Activated CD8-positive, alpha-beta memory T cell treated with anti-CD3 and anti-CD28 coated beads for 36 hours (primary cell): ENCODE measurements at regions not wholly inside any gene's neighbourhood (a gene's known extent, or its start where the extent isn't known, plus 50 kb on each side); places are given as distances from the start of the nearest gene placed in this dataset.

Experiments
- CTCF ChIA-PET: fragments of 350-600 bp; sonication (Branson Sonifier 250); formaldehyde crosslinking; loops from one replicate; lab custom pipeline; 2021; ENCODE audit warnings: antibody characterized with exemption; lab: Charles Lee
- POLR2A ChIA-PET: fragments of 350-600 bp; sonication (Branson Sonifier 250); formaldehyde crosslinking; loops from one replicate; lab custom pipeline; 2021; ENCODE audit warnings: antibody characterized with exemption; lab: Charles Lee

DNA sequence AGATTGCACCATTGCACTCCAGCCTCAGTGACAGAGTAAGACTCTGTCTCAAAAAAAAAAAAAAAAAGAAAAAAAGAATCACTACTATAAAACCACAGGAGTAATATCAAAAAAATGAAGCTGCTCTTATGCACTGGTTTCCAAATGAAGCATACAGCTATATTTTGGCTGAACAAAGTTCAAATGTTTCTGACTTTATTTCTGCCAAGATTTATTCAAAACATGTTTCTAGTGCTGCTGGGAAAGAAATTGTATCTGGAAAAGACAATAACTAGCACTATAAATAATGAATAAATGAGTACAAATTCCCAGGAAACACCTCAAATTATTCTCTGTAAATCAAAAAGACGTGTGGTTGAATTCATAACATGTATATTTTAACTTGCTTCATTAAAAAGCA lies 102.5 kb upstream of the MME start:
- ChIA-PET CTCF (no interaction called here), POLR2A (no interaction called here)

DNA sequence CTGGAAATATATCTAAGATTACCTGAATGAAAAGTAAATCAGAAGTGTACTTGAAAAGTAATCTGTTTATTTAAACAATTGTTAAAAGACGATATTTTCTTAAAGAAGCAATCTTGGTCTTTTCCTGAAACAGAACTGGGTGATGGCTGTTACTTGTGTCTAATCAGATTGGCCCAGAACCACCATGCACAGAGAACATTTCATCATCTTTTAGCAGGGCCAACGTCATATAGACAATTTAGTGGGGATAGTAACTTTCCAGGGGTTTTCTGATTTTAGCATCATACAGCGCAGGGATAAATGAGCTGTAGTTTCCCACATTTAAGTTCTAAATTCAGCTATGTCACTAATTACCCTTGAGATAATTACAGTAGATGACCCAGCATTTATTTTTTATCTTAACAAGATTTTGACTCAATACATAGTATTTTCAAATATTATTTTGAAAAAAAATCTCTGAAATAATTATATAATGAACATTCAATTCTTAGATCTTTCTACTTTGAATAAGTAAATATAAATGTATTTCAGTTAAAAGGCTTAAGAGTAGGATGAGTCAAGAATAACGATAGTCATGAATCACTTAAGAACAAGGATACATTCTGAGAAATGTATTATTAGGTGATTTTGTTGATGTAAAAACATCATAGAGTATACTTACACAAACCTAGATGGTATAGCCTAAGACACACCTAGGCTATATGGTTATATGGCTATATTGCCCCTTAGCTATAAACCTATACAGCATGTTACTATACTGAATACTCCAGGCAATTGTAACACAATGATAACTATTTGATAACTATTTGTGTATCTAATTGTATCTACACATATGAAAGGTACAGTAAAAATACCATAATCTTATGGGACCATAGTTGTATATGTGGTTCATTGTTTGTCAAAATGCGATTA lies 103.8 kb upstream of the MME start:
- CTCF ChIA-PET = no interaction called here

DNA sequence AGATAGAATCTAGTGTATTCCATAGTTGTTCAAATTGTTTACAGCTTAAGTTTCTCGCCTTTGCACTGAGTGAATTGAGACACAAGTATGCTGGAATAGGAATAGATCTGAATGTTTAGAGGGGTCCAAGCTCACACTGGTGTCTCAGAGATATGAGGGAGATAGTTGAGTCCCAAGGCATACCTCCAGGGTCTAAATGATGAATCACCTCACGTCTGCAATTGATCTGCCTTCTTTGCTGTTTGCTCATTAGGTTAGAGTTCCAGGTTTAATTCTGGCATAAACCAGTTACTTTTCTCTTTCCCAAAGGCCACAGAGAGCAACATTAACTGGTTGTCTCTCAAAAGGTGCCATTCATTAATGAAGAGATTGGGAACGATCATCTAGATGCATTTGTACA lies 106.3 kb upstream of the MME start:
- ChIA-PET POLR2A (no interaction called here), CTCF (no interaction called here)

More for the DNA sequence above, 103.8 kb upstream of the MME start:
- POLR2A ChIA-PET = no interaction called here

DNA sequence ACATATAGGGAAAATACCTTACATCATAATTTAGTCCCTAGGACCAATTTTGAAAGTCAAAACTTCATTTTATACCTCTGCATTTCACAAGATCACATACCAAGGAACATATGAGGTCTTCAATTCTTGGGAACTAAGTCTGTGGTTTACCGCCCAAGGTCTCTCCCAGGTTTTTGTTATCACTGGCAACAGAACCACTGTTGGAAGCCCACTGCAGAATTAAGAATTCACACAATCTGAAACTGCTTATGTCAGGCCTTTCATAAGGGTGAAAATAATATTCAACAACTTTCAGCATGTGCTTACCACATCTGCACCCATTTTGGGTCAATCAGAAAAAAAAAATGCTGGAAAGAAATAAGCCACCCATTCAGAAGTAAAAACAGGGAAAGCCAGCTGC lies 107.2 kb upstream of the MME start:
- ChIA-PET CTCF (no interaction called here), POLR2A (no interaction called here)

DNA sequence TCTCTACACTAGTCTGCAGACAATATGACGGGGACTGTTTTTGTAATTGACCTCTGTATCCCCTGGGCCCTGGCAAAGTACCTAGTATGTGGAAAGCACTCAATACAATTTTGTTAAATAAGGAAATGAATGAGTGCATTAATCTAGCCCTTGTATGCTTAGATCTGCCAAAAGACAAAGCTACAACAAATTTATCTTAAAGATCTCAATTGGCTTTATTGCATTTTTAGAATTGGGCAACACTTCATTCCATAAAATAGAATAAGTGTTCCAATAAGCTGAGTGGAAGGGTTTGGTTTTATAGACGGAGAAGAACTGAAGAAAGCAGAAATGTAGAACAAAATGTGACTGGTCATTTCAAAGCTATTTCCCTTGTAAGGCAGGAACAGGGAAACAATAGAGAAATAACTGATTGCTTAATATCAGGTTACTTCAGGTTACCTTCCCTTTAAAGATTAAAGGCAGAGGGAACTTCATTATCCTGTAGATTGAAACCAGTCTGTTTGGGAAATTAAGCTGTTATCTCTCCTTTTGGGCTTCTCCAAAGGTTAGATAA lies 108.3 kb upstream of the MME start:
- ChIA-PET POLR2A (no interaction called here), CTCF (no interaction called here)

DNA sequence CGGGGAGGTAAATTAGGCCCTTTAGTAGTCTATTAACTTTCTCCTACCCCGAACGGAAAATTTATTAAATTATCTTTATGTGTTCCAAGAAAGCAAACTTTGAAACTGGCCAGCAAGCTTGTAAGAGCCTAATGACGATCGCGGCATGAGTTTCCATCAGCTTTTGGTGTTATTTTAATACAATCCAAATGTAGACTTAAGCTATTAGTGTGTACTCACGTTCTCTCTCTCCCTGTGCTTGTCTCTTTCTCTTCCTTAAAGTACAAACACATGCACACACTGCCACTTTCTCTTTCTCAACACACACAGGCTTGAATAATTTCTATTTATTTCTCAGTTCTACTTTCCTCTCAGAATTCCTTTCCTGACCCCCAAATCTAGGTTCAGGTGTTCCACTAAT lies 108.8 kb upstream of the MME start:
- POLR2A ChIA-PET = no interaction called here
- CTCF ChIA-PET = no interaction called here

DNA sequence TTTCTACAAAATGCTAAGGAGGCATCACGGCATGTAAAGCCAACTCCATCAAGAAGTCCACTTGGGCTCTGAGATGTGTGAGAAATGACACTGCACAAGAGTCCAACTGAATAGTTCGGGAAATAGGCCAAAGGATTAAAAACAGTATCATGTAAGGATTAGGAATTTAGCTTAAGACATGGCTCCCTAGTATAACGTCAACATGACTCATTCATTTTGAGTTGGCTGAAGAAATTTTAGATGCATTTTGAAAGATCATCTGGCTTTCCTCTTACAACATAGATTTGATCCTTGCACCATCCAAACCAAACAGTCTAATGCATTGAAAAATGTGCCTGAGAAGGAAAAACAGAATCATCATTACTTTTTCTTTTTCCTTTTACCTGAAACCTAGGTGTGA lies 109.3 kb upstream of the MME start:
- ChIA-PET POLR2A (no interaction called here), CTCF (no interaction called here)

DNA sequence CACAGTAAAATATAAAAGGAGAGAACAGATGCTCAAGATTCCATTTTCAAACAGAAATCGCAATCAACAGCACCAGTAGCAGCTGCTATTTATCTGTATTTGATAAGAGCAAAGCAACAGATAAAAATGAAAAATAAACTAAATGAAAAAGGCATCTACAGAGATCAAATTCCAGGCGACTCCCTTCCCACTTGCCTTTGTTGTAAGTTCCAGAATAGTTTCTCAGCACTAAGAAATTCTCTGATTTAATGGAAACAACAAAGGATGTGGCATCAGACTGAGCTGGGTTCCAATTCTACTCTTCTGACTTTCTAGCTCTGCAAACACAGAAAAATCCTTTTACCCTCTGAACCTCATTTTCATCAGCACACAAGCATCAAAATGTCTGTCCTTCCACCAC lies 110.8 kb upstream of the MME start:
- ChIA-PET POLR2A (no interaction called here), CTCF (no interaction called here)

DNA sequence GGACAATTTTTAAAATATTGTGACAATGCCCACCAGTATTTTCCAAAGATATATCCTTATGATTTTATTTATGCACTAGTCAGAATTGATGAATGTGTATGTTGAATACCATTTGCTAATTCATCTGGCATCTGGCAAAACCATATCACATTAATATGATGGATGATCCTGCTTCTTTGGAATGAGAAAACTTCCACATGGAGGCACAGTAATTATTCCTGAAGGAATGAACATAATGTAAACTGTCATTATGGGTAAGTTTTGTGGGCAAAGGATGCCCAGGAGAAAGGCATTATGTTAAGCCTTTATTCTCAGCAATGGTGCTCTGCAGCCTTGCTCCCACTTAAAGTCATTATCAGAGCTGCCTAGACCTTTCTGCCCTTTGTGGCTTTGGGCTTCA lies 113.0 kb upstream of the MME start:
- CTCF ChIA-PET = no interaction called here
- POLR2A ChIA-PET = no interaction called here

DNA sequence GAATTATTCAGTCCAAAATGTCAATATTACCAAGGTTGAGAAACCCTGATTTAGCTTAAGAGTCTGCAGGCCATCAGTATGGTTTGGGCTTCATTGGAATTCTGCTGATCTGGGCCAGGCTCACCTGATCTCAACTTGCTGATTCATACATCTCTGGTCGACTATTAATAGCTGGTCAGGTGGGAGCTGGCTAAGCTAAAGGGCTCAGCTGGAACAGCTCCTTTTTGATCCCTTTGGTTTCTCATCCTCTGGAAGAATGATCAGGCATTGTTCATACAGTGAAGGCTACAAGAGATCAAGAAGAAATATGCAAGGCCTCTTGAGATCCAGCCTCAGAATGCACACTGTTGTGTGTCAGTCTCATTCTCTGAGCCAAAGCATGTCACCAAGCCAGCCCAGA lies 123.3 kb upstream of the MME start:
- CTCF ChIA-PET = no interaction called here
- POLR2A ChIA-PET = no interaction called here

DNA sequence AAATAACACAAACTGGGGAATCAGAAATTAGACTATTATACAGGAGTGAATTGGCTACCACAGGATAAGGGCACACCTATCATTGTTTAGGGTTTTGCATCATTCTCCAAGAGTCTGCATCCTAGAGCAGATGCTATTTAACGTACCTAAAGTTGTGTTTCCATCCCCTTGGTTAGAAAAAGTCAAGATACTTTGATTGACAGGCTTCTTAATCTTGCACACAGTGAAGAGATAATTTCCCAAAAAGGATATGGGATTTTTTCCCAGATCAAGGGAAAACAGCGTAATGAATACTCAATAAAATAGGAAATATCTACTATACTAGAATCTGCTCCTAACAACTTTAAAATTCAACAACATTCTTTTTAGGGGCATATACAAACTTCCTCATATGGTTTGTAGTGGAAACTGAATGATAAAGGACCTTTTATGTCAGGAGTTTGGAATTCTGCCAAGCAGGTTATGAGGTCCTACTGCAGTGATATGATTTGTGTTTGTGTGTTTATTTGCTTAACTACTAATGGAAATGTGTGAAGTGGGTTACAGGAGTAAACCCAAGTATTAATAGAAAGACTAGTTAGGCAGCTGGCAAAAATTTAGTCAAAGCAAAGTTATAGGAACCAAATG lies 124.1 kb upstream of the MME start:
- CTCF ChIA-PET = no interaction called here
- POLR2A ChIA-PET = no interaction called here

DNA sequence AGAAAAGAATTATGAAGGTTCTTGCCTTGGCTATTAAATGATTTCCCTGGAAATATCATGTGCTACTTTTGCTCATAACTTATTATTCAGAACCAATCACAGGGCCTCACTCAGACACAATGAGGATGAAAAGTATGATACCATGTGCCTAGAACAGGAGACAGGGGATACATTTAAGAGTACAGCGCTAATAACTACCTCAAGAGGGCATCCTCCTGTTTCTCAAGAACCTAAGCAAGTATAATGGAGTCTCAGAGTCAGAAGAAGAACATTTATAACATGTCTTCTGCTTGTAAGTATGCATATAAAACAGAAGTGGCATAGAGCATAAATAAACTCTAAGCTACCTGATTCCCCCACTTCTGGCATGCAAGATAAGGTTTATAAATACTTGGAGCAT lies 125.4 kb upstream of the MME start:
- ChIA-PET CTCF (no interaction called here), POLR2A (no interaction called here)

DNA sequence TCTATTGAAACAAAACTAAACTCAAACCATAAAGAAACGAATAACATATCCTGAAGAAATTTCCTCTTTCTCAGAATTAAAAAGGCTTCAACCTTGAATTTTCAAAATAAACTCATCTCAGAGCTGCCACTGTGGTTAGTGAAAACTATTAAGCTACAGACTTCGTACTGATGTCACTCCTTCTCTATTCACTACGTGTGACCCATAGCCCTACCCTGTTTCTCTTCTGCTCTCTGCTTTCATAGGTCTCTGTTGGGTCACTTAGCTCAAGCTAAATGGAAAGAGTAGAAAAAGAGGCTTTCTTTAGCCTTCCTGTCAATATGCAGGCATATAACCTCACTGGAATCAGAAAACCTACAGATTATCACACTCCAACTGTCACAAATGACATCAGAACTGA lies 126.6 kb upstream of the MME start:
- CTCF ChIA-PET = no interaction called here

DNA sequence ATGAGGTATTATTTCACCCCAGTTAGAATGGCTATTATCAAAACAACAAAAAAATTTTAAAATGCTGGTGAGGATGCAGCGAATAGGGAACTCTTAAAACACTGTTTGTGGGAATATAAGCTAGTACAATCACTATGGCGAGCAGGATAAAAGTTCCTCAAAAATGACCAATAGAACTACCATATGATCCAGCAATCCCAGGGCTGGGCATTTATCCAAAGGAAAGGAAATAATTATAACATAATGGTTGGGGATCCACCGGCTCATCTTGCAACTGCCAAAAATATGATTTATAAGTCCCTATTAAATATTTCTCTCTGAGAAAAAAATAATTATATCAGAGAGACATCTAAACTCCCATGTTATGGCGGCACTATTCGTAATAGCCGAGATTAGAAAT lies 127.6 kb upstream of the MME start:
- POLR2A ChIA-PET = no interaction called here
- CTCF ChIA-PET = no interaction called here

More for the DNA sequence above, 126.6 kb upstream of the MME start:
- POLR2A ChIA-PET = no interaction called here

DNA sequence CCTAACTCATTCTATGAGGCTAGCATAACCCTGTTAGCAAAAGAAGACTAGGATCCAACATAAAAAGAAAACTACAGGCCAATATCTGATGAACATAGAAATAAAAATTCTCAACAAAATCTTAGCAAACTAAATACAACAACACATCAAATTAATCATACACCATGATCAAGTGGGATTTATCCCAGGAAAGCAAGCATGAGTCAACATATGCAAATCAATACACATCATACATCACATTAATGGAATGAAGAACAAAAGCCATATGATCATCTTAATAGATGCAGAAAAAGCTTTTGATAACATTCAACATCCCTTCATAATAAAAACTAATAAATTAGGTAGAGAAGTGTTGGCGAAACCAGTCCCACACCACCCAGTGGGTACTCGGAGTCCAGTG lies 136.1 kb upstream of the MME start:
- CTCF ChIA-PET = no interaction called here
- POLR2A ChIA-PET = no interaction called here

DNA sequence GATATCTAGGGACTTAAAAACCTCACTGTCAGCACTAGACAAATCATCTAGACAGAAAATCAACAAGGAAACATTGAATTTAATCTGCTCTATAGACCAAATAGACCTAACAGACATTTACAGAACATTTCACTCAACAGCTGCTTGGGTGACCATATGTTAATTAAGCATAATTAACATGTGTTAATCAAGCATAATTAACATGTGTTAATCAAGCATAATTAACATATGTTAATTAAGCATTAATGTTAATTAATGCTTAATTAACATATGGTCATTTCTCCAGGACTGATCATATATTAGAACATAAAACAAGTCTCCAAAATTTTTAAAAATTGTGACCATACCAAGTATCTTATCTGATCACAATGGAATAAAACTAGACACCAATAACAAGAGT lies 137.3 kb upstream of the MME start:
- POLR2A ChIA-PET = no interaction called here
- CTCF ChIA-PET = no interaction called here

DNA sequence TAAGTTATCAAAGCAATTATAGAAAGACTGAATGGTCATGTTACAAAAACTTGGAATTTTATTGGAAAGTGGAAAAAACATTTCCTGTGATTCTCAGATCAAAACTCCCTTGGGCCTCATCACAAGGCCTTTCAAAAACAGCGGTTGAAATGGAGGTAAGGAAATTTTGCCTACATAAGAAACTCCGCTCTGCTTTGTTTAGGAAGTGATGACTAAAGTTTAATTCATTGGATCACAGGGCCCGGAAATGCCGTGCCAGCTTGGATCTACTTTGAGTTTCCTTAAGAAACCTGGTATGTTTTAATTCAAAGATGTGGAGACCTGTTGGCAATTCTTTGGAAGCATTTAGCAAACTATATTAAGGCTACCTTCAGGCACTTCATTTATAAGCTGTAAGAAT lies 143.9 kb upstream of the MME start:
- CTCF ChIA-PET = no interaction called here
- POLR2A ChIA-PET = no interaction called here

DNA sequence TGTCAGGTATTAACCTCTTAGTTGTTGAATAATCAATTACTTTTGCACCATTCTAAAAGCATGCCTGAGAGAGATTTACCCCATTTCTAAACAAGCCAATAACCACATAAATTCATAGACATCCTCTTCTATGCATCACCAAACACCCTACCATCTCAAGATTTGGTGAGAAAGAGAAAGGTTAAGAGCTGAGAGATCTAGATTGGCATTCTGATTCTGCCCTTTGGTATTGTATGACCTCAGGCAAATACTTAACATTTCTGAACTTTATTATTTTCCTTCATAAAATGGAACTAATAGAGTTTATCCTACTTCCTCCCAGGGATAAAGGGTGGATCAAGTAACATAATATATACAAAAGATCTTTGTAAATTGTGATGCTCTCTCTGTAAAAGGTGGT lies 146.5 kb upstream of the MME start:
- ChIA-PET POLR2A (no interaction called here), CTCF (no interaction called here)

DNA sequence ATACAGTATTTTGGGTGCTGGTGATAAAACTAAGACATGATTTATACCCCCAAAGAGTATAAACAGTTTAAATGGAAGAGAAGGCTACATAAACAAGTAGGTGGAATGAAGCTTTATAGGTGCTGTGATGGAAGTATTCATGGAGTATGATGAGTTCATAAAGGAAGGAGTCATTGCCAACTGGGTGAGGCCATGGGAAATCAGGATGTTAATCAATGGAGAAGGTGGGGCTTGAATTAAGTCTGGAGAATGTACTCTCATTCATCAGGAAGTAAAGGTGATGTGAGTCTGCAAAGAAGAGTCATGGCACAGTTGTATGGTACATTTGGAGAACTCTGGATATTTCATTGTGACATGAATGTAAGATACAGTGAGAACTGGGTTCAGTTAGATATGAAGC lies 147.5 kb upstream of the MME start:
- ChIA-PET POLR2A (no interaction called here), CTCF (no interaction called here)

DNA sequence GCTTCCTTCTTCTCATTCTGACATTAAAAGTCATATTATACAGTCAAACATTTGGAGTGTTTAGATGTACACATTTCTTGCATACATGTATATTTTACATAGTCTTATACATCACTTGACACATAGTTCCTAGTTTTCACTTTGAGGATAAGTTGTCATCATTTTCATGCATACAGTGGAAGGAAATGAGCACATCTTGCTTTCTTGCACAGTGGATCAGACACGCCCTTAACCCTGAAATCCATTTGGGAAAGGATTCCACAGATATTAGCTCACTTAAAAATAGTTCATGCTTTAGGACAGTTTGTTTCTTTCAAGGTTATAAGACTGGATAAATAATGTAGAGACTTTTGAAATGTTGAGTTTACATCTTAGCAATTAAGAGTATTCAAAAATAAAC lies 148.6 kb upstream of the MME start:
- ChIA-PET CTCF (no interaction called here), POLR2A (no interaction called here)

DNA sequence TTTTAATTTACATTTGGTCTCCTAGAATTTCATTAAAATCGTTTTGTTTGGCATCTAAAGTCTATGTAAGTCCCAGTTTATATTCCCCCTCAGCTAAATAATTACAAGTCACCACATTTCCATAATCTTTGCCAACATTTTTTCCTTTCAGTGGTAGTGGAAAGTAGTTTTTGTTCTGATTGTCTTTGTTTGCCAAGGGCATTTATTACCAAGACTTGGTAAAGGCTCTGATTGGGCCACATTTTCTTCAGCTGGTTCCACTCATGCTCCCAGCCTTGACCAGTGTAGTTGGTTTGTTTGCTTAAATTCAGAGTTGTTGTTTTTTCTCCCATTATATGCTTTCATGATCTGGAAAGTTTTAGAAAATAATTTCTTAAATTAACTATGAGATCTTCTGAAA lies 153.4 kb upstream of the MME start:
- ChIA-PET POLR2A (no interaction called here), CTCF (no interaction called here)
